GM19351 (cell line): ENCODE measurements at regions not wholly inside any gene's neighbourhood (a gene's known extent, or its start where the extent isn't known, plus 50 kb on each side); places are given as distances from the start of the nearest gene placed in this dataset.

ENCODE experiments used
- ATAC-seq: cut with Tn5 transposase; IDR thresholded peaks from one replicate; pipeline ENCODE4 v1.9.1; 2021; ENCODE audit warnings: mild to moderate bottlenecking, moderate library complexity; ENCODE audit not compliant: unreplicated experiment

DNA sequence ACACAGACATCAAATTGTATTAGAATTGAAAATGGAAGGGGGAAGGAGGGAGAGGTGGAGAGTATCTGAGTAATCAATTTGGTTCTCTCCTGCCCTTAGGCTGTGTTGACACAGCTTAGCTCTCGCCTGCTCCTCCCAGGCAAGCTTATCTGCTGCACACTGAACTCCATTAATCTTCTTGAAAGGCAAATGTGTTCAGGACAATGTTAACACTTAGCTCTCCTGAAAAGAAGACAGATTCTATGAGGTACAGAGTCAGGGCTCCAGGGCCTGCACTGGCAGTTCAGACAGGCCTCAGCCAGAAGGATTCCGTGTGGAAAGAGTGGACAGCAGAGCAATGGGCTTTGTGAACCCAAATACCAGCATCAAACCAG lies 430.0 kb upstream of the TNP1 start:
- ATAC-seq: no peak

DNA sequence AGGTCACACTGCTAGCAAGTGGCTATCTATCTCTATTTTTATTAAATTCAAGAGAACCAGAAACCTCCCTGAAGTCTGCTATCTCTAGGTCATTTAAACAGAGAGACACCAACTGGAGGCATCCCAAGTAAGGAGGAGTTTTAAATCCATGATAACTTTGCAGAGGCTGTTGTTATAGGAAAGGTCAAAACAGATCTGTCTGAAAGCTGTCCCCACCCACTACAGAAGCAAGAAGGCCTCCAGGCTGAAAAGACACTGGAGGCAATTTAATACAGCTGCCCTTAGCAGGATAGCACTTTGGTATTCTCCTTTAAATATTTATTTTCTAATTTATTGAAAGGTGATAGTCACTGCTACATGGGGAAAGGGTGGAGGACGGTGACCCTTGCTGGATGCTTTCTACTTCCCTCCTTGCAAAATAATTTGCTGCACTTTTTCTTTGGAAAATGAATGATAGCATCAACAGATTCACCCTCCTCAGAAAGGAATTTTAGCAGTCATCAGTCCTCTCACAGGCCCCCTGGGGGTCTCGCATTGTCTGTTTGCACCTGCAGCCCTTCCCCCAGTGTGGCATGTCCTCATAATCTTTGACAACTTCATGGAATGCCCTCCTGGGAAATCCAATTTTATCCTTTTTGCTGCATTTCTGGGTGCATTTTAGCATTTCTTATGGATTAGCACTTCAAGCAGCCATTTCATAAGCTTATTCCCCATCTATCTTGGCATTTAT lies 429.5 kb upstream of the TNP1 start:
- ATAC-seq: no peak

GRCh38 chr2:217288472-217289063 lies 428.7 kb upstream of the TNP1 start:
- no peak for ATAC-seq

- ATAC-seq: no peak
Measured at GRCh38 chr2:217286833-217287232, 427.0 kb upstream of the TNP1 start.

DNA sequence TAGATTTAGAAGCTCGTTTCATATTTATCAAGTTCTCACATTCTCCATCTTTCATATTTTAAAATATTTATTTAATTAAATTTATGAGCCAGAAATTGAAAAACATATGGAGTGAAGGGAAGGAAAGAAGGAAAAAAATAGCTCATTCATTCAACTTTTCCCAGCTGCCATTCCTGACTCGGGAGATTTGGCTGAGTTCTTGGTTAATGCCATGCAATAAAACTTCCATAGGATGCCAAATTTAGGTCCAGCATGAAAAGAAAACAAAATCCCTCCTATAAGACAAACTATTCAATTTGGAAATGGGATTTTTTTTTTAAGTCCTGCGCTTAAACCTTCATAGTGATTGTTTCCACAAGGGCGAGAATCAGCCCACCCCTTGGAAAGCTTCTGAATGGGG lies 426.1 kb upstream of the TNP1 start:
- ATAC-seq: no peak

DNA sequence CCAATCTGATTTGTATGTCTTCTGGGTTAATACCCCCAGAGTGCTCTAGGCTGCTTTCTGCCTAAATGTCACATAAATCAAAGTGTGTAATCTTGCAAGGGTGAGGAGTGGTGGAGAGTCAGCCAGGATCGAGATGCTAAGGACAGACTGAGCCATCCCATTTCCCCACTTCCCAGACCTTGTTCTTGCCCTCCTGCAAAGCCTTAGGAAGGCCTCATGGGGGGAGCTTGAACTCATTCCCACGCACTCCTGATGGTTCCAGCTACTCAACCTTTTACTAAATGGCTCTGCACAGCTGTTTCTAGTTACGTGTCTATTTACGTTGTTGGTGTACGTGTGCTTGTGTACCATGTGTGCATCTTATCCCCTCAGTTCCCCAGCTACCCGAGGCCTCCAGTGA lies 423.6 kb upstream of the TNP1 start:
- ATAC-seq: no peak

DNA sequence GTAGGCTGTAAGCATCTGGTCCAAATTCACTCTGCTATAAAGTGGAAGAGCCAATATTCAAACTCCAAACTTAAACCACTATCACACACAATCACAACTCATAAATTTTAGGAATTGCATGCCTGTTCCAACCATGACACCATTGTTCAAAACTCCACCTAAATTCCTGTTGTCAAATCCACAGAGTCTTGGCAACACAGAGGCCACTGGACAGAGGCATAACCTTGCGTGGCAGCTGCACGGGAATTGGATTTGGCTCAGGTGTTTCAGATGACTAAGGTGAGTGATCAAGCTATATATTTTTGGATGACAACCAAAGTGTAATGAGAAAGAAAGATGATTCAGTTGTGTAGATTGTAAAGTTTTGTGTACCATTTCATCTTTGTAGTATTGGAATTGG lies 422.7 kb upstream of the TNP1 start:
- ATAC-seq: no peak

- ATAC-seq: no peak
Measured at GRCh38 chr2:217279556-217279955, 419.7 kb upstream of the TNP1 start.

GRCh38 chr2:217279140-217279539 lies 419.3 kb upstream of the TNP1 start:
- ATAC-seq: no peak

DNA sequence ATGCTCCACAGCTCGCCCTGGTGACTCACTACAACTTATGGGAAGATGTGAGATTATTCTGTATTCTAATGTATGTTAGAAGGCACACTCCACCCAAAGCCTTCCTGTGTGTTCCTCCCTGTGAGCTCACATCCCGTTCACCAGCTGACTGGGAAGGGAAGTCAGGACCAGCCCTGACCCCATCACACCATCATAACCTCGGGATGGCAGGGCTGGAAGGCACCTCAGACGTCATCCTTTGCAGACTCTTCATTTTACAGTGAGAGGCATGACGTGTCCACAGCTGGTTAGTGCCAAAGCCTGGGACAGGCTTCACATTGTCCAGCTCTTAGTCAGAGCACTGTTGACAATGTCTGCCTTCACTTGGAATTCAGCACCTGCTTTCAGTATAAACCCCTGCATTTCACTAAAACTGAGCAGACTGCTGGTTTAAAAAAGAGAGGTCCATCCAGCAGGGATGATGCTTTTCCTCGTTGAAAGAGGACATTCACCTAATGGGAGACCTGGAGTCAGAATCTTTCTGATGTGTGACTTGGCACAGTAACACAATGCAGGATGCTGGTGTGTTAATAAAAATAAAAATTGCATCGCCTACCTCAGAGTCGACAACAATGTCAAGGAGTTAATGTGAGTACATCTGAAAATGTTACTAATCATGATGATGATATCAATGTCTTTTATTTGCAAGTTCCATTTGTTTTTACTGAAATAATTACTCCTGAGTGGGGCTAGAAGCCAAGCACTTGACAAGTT lies 418.0 kb upstream of the TNP1 start:
- ATAC-seq: no peak

- ATAC-seq: no peak
Measured at GRCh38 chr2:217276433-217276832, 416.6 kb upstream of the TNP1 start.

- ATAC-seq: no peak
Measured at GRCh38 chr2:217275091-217275490, 415.2 kb upstream of the TNP1 start.

DNA sequence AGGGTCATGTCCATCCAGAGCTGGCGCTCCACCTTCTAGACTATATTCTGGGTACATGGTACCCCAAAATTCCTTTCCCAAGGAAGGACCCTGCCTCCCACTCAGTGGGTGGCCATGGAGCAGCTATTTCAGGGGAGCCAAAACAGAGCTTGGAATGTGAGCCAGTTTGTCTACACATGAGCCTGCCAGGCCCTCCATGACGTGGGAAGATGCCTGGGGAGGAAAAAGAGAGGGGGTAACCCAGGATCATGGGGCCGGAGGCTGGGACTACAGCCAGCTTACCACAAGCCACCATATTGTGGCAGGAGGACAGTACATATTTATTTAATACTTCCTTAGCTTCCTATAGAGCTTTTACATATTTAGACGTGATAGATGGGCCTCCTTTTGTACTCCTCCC lies 414.7 kb upstream of the TNP1 start:
- no peak for ATAC-seq

DNA sequence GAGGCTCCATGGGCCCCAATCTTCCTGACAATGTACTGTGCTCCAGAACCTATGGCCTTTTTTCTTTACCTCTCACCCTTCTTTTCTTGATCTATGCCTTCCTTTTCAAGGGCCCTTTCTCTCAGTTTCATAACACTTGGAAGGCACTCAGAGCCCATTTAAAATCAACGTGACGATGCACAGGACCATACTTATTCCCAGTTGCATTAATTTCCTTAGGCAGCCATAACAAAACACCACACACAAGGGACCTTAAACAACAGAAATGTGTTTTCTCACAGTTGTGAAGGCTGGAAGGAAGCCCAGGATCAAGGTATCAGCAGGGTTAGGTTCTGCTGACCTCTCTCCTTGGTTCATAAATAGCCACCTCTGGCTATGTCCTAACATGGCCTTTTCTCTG lies 414.0 kb upstream of the TNP1 start:
- no peak for ATAC-seq

- ATAC-seq: no peak
Measured at GRCh38 chr2:217273162-217273561, 413.3 kb upstream of the TNP1 start.

DNA sequence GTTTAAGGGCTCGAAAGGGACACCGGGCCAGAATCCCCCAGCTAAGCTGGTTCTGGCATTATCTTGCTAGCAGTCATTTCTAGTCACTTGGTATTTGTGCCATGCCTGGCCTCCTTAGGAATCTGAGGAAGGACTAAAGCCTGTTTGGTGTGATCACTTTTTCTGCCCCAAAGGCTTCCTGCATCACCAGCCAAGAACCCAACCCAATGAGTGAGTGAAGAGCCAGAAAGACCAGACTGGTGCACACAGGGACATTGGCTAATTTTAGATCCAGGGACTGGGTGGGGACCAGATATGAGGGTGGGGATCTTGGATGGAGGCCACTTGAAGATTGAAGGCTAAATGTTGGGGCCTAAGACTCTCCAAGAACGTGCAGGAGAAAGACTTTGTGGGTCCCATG lies 411.9 kb upstream of the TNP1 start:
- ATAC-seq: no peak

GRCh38 chr2:217270485-217271121 lies 410.7 kb upstream of the TNP1 start:
- ATAC-seq: no peak

- no peak for ATAC-seq
Measured at GRCh38 chr2:217269701-217270484, 410.0 kb upstream of the TNP1 start.

DNA sequence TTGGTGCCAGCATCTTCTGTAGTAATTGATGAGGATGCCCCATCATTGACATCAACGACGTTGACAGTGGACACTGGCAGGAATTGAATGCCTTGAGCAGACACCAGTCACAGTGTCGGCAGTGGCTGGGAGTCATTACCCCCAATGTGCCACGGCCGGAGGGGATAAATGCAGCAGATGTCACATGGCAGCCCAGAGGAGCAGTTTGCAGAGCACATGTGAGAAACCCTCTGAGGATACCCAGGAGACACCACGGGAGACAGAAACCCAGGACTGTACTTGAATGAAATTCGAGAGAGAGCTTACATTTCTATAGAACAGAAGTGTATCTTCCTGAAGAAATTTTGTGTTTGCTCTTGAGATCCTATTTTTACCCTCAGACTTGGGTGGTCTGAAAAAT lies 409.1 kb upstream of the TNP1 start:
- no peak for ATAC-seq

- no peak for ATAC-seq
Measured at GRCh38 chr2:217267758-217268157, 407.9 kb upstream of the TNP1 start.

DNA sequence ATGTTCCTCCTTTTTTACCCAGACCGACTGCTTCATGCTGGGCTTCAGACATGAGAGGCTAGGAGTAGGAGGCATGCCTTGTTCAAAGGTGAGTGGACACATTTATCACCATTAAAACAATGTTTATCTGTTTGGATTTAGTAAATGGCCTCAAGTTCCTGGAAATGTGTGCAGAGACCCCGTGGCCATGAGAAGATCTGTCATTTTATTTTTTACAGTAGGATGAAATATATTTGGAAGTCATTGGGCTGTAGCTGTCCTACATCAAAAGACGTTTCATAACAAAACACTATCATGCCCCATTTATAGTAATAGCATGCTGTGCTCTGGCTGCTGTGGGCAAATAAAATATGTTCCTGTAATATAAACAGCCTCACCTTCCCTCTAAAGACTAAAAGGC lies 403.9 kb upstream of the TNP1 start:
- no peak for ATAC-seq
